NCI-H748 (cell line): ENCODE measurements at regions not wholly inside any gene's neighbourhood (a gene's known extent, or its start where the extent isn't known, plus 50 kb on each side); places are given as distances from the start of the nearest gene placed in this dataset.
"Not testable (repeated sequence)": the region's sequence is repeated elsewhere in the genome, so short reads cannot be mapped to it uniquely, and the experiment has no call there.

ENCODE experiments used
- DNase-seq: peaks from one replicate; lab custom pipeline; 2025; ENCODE audit not compliant: unreplicated experiment; lab: John Stamatoyannopoulos, UW

- no peak for DNase-seq
These were observed 128.3 kb upstream of the CARMIL1 start for GRCh38 chr6:25150863-25151262.

GRCh38 chr6:25153079-25153478, 126.1 kb upstream of the CARMIL1 start:
- DNase-seq = no peak

GRCh38 chr6:25154034-25154596, 125.1 kb upstream of the CARMIL1 start:
- no peak for DNase-seq

- DNase-seq = no peak
These were observed 124.0 kb upstream of the CARMIL1 start for GRCh38 chr6:25155211-25155610.

GRCh38 chr6:25156123-25156522, 123.1 kb upstream of the CARMIL1 start:
- no peak for DNase-seq

- DNase-seq = no peak
These were observed 122.0 kb upstream of the CARMIL1 start for GRCh38 chr6:25157183-25157582.

GRCh38 chr6:25157842-25158241, 121.3 kb upstream of the CARMIL1 start:
- no peak for DNase-seq

- DNase-seq = not testable (repeated sequence)
These were observed 119.0 kb upstream of the CARMIL1 start for GRCh38 chr6:25160134-25160533.

- peak; percentile 71 for DNase-seq
These were observed 114.0 kb upstream of the CARMIL1 start for GRCh38 chr6:25165177-25165576.

GRCh38 chr6:25165800-25166199, 113.4 kb upstream of the CARMIL1 start:
- DNase-seq = peak; percentile 50

- DNase-seq = peak; percentile 89
These were observed 112.0 kb upstream of the CARMIL1 start for GRCh38 chr6:25166955-25167748.

GRCh38 chr6:25167961-25168360, 111.2 kb upstream of the CARMIL1 start:
- DNase-seq = no peak

GRCh38 chr6:25168637-25169036, 110.5 kb upstream of the CARMIL1 start:
- no peak for DNase-seq

- no peak for DNase-seq
These were observed 109.6 kb upstream of the CARMIL1 start for GRCh38 chr6:25169553-25169952.

GRCh38 chr6:25169961-25170360, 109.2 kb upstream of the CARMIL1 start:
- no peak for DNase-seq

- DNase-seq = no peak
These were observed 108.5 kb upstream of the CARMIL1 start for GRCh38 chr6:25170640-25171039.

- DNase-seq = no peak
These were observed 107.9 kb upstream of the CARMIL1 start for GRCh38 chr6:25171301-25171700.

- no peak for DNase-seq
These were observed 106.4 kb upstream of the CARMIL1 start for GRCh38 chr6:25172819-25173218.

GRCh38 chr6:25173246-25173645, 105.9 kb upstream of the CARMIL1 start:
- no peak for DNase-seq

- peak; percentile 55 for DNase-seq
These were observed 105.2 kb upstream of the CARMIL1 start for GRCh38 chr6:25173951-25174474.

- DNase-seq = no peak
These were observed 104.5 kb upstream of the CARMIL1 start for GRCh38 chr6:25174678-25175077.

- DNase-seq = no peak
These were observed 104.0 kb upstream of the CARMIL1 start for GRCh38 chr6:25175196-25175595.
